GM18907 (cell line): ENCODE measurements at regions not wholly inside any gene's neighbourhood (a gene's known extent, or its start where the extent isn't known, plus 50 kb on each side); places are given as distances from the start of the nearest gene placed in this dataset.

Experiments used
- ATAC-seq: cut with Tn5 transposase; IDR thresholded peaks from one replicate; pipeline ENCODE4 v1.9.1; 2021; ENCODE audit warnings: mild to moderate bottlenecking, moderate library complexity; ENCODE audit not compliant: unreplicated experiment

DNA sequence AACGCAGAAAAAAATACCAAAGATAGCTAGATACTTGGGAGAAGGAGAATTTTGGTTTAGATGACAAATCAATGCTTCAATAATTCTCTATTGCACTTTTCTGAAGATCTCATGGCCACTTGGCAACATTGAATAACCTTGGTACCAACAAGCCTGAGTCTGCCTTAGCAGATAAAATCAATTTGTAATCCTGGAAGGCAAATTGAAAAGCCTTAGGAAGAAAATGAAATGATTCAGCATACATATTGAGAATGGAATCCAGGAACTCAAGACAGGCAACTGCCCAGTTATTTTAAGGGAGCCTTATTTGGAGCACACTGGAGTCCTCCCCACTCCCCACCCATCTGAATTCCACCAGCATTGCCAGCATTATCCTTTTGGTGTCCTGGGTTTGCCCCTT is 109.3 kb upstream of the SOX9 start:
- ATAC-seq, result no peak

DNA sequence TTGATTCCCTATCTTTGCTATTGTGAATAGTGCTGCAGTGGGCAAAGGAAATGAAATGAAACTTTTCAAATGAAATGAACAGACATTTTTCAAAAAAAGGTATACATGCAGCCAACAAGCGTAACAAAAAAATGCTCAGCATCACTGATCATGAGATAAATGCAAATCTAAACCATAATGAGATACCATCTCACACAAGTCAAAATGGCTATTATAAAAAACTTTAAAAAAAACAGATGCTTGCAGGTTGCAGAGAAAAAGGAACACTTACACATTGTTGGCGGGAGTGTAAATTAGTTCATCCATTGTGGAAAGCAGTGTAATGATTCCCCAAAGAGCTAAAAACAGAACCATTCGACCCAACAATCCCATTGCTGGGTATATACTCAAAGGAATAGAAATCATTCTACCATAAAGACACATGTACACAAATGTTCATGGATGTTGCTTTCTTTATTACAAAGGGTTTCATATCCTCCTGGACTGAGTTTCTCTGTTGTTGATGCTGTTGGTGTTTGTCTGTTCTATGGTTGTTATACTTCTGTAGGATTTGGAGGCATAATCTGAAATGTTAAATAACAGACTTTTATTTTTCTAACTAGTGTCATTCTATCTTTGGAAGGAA is 99.3 kb upstream of the SOX9 start:
- peak; percentile 58 for ATAC-seq

DNA sequence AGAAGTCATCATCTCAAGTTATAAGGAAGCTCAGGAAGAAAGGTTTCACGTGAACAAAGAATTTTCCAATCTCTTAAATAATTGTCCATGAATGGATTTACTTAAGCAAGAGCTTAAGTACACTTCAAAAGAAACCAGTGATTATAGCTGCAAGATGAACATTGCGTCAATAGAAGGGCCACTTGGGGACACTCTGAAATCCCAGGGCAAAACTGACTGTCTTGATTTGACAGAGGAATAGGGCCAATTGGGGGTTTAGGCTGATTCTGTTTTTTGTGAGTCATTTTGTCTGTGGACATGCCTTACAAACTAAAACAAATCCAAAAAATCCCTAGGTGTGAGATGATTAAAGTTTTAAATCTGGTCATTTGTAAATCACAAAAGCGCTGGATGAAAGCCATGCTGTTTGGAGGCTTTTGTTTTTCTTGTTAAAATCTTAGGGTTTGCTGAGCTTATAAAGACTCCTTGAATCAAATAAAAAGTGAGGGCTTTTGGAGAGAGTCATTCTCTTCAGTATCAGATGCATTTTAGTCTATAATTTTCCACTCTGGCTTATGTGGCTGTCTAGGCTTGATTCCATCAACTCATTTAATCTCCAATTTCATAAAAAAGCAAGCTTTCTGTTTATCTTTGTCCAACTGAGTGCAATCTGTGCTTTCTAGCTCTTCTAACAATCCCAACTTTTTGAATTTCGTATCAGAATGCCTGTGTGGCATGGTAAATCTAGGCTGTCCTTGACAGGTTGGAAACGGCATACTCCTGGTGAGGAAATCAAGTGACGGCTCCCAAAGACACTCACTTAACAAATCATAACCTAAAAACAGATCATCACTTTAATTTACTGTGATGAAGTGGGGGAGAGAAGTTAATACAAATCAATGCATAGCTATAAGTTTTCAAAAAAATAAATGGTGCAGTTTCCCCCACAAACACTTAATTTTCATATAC is 98.2 kb upstream of the SOX9 start:
- ATAC-seq, result no peak

DNA sequence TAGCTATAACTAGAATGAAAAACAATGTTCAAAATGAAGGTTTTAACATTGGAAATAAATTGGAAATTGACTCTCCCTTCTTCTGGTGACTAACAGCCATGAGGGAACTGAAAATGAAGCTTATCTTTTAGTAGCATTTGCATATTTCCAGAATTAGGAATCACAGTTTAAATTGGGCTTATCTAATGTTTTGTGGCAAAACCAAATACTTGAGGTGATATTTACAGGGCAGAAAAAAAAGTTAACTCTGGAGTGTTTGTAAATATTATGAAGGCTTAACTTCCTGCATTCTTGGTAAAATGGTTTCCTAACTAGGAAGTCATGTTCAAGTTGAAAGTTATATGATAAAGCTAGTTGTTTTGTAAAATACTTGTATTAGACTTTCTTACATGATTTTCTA is 96.4 kb upstream of the SOX9 start:
- ATAC-seq, result no peak

DNA sequence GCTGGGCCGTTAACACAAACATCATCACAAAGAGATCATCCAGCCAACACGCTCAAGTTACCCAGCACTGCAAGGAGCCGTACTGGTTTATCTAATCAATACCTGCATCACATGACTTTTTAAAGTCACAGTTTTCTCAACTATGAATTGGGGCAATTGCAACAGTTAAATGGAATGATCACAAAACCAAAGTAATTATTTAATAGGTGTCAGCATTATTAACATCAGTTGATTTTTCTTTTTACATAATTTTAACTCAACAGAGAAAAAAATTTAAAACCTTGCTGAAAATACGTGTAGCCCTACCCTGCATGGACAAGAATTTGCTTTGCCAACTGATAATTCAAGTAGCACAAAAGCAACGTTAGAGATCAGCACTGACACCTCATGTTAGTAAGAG is 95.7 kb upstream of the SOX9 start:
- ATAC-seq, result no peak

DNA sequence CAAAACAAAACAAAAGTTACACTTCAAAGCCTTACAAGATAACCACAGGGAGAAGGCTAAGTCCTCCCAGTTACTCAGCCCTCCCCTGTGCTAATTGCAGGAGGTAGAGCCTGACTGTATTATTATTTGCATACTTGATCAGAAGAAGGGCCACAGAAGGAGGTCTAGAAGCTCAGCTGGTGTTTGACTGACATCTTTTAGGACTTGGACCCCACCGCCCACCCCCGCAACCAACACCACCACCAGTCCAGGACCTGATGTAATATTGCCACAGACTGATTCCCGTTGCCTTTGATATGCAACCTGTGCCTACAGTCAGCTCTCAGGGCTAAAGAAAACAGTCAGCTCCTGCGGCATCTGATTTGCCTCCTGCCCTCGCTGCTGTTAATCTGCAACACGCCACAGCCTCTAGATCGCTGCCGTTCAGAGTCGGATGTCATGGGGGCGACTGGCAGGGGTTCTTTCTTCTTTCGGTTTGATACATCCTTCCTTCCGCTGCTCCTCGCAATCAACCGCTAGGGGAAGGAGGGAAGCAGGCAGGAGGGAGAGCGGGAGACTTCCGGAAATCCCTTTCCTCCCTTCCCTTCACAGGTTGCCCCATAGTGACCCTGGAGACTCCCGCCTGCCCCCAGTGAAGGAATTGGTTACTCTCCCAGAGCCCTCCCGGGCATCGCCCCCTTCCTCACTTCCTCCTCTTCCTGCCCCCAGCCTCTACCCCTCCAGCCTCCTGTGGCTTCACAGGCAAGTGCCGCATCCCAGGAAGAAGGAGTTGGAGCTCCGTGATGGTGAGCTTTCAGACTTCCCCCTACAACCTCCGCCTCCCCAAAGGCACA is 90.5 kb upstream of the SOX9 start:
- peak; percentile 85 for ATAC-seq

DNA sequence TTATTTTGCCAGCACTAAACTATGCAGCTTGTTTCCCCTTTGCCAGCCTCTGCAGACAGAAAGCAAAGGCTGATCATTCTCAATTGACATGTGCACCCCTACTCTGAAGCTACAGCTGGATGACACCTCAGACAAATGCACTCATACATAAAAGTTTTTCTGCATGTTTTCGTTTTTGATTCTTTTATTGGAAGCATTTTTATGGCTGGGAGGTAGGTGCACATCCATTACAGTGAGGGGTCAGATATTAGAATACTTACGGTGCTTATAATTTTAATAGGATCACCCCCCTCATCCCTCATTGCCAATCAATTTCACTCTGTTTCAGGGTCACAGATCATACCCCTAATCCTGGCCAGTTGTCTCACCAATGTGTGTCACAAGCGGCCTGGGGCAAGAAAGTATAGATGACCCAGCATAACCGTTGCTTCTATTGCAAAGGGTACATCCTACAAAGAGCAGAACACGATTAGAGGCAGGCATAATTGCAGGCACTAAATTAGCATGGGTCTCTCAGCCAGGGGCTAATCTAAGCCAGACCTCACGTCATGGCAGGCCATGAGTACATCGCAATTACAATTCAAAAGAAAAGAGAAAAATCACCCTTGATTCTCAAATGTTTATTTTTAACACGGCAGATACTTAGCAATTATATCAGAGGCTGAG is 89.5 kb upstream of the SOX9 start:
- ATAC-seq, result no peak

DNA sequence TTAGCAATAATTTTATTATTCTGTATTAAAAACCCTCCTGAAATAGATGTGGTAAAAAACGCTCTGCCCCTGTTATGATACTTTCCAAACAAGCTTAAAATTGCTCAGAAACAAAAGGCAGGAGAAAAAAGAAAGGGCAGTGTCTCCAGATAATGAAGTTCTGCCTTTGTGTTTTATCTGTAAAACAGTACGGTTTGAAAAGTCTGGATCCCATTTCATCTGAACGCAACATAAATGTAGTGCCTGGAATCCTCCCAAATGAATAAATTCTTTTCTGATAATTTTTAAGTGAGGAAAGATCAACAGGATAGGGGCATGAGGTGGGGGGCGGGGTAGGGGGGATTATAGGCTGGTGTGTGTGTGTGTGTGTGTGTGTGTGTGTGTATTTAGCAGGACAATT is 87.5 kb upstream of the SOX9 start:
- ATAC-seq, result no peak

DNA sequence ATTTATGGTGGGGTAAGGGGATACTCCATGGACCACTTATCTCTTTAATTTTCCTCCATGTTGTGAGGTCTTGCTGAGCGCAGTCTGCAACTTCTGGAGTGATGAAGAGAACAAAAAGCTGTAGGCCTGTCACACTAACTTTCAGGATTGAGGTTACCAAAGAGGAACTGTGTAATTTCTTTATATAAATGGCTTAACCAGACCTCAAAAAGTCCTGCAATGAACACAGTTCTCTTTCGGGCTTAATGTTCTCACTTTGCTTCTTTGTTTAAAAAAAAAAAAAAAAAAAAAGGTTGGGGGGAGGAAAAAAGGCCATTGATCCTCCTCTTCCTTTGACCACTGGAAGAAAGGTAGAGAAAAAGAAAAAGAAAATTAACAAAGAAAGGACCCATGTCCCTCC is 86.8 kb upstream of the SOX9 start:
- ATAC-seq, result peak; percentile 53

DNA sequence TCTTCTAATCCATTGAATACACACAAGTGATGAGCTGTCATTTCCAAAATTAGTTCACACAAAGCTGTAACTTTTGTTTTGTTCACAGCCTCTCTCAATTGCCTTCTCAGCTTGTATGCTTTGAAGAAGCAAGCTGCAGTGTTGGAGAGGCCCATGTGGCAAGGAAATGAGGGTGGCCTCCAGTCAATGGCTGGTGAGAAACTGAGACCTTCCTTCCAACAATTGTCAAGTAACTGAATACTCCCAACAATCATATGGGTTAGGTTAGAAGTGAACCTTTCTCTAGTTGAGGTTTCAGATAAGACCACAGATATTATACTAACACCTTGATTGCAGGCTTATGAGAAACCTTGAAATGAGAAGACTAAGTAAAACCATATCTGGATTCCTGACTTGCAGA is 82.4 kb upstream of the SOX9 start:
- ATAC-seq, result no peak

DNA sequence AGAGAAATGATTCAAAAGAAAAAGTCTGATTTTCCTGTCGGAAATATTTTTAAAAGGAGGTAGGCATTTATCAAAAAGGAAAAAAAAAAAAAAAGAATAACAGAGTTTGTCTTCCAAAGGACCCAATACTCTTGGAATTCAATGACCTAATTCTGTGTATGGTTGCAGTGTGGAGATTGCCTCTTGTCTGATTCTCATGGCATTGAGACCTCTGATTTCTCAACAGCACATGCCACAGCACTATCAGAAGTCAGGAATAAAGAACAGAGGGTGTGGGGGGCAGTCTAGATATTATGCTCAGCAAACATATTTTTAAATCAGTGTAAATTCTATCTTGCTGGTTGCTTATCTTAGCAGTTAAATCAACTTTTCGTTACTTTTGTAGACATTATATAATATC is 81.3 kb upstream of the SOX9 start:
- no peak for ATAC-seq

DNA sequence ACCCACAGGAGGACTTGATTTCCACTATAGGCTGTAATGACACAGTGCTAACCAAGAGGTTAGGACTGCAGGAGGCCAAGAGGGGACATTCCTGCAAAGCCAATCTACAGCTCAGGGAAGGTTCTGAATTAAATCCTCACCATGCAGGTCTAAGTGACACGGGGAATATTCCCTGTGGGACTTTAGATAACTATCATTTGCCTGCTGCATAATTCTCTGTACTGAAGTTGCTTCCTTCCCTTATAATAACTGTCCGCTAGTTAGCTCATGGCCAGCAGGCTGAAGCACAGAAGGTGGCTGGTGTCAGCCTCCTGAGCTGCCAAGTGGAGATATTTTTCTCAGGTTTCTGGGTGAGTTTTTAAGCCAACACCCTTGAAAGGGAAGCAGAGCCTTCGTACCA is 74.6 kb upstream of the SOX9 start:
- no peak for ATAC-seq

DNA sequence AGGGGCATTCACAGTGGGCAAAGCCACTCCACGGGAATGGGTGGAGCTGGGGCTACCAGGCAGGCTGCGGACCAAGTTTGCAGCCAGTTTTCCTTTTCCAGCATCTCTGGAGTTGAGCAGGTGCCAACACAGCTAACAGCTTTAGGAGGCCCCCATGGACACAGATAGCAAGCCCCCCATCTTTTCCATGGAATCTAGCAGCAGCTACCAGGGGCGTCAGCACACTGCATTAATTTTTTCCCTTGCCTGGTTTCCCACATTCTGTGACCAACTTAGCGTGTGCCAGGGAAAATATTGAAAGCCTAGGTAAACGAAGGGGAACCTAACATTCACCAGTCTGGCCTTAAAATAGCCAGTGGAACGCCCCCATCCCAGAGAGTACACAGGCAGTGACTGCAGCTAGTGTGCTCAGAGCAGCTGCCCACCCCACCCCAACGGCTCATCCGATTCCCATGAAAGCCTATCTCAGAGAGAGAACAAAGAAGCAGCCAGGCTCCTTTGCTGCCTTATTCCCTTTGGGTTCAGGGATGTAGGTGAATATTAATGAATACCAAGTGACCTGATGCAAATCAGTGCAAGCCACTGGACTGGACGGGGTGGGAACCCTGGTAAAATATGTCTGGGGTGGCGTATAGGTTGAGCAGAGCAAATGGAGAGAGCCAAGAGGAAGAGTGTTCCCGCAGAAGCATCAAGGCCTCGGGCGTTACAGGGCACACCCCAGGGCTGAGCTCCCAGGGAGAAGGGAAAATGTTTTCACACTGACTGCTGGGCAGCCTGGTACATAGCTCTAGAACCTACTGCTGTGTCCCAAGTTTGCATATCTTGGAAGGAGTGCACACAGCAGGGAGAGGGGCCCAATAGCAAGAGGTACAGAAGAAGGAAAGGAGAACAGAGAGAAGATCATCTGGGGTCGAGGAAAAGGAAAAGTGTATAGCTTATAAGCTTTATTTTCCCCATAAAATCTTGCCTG is 73.9 kb upstream of the SOX9 start:
- no peak for ATAC-seq

DNA sequence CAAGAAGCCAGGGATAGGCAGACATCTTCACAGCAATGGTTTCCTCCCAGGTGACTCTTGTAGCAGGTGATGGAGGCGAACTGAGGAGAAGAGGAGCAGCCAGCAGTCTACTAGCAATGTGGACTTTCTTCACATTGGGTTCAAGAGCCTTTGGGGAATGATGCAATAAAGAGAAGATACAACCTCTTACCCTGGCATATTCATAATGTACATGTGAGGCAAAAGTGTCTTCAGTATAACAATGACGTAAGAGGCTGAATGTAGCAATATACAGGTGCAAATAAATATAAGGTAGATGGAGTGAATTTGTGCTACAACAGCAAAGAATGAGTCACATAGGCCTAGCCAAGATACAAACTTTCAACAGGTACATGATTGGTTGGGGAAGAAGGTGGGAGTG is 70.9 kb upstream of the SOX9 start:
- no peak for ATAC-seq

DNA sequence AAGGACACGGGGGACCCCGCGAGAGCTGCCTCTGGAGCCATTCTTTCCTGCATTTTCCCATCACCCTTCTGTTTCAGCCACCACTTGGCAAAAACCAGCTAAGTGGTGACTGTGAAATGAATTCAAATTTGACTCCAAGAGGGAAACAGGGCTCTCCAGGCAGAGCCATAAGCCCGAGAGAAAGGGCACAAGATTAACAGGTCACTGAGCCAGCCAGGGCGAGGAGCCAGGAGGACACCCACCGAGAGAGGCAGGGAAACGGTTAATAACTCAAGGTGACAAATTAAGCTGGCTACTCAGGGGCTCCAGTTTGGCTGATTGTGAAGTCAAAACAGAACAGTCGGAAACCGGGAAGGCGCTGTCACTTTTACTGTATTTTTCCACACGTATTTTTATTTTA is 67.8 kb upstream of the SOX9 start:
- ATAC-seq, result no peak

DNA sequence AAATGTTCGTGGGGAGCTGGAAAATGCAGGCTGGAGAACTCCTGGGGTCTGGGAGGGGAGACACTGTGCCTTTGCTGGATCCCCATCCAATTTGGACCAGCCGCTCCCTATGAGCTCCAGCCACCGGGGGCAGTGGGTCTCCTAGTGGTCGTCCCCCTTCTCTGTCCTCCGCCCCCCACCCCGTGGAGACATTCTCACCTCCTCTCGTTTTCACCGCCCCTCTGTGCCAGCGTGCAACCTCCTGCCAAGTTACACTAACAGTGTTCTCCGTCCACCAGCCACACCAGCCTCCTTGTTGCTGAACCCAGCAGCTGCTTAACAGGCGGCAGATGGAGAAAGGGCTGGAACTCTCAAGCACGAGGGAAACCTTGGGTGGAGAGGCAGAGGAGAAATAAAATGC is 67.4 kb upstream of the SOX9 start:
- ATAC-seq, result no peak

DNA sequence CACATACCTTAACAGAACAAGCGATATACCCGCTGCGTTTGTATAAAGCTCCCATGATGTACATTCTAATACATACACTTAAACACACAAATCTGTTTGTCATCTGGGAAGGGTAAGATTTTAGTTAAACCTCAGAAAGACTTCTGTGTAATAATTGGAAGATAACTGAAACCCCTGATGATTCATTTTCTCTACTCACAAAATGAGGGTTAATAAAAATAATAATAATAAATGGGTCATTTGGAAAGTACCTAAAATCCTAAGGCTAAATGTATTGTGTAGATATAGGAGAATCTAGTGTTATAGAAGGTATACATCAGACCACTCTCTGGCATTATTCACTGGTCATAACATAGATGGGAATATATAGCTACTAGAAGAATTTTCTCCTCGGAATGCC is 64.7 kb upstream of the SOX9 start:
- ATAC-seq, result no peak

DNA sequence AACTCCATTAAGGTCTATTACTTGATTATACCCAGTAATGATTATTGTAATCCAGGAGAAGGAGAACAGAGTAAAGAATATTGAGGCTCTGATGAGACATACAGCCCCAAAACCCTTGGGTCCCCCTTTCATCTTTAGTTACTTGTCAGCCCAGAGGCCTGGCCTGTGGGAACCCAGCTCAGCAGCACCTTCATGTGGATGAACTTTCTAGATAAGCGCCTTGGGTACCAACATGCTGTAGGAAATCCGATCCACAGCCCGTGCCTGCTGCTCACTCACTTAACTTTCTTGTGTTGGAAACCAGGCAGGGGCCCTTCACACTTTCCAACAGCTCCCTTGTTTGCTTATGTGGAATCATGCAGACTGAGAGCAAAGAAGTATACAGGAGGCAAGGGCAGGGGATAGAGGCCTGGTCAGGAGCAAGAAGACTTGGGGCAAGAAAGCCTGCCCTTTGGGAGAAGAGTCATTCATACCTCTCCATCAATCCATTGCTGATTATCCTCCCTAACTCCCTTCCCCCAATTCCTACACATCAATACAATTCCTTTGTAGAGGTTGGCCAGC is 64.0 kb upstream of the SOX9 start:
- no peak for ATAC-seq

DNA sequence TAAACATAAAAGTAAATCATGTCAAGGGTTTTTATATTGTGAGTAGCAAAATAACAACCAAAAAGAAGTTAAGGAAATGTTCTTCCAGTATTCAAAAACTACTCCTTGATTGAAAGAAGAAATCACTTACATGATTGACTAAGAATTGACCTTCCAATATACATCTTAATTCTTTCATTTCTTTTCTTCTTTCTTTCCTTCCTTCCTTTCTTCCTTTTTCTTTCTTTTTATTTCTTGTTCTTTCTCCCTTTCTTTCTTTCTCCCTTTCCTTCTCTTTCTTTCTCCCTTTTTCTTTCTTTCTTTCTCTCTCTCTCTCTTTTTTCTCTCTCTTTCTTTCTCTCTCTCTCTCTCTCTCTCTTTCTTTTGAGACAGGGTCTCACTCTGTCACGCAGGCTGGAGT is 60.7 kb upstream of the SOX9 start:
- no peak for ATAC-seq

DNA sequence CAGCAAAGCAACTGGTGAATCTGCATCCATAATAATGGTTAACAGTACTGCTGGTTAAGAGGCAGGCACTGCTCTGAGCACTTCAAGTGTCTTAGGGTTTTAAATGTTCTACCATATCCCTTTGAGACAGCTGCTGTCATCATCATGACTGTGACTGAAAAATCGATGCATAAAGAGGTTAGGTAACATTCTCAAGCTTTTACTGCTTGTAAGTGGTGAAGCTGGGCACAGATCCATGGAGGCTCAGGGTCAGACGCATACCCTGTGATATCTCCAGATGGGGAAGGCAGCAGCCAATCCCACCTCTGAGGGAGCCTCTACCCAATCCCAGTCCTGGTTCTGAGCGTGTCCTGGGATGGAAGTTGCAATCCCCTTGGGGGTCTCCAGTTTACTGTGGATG is 57.6 kb upstream of the SOX9 start:
- no peak for ATAC-seq
